ENCODE measurements at regions not wholly inside any gene's neighbourhood (a gene's known extent, or its start where the extent isn't known, plus 50 kb on each side); places are given as distances from the start of the nearest gene placed in this dataset.

DNA sequence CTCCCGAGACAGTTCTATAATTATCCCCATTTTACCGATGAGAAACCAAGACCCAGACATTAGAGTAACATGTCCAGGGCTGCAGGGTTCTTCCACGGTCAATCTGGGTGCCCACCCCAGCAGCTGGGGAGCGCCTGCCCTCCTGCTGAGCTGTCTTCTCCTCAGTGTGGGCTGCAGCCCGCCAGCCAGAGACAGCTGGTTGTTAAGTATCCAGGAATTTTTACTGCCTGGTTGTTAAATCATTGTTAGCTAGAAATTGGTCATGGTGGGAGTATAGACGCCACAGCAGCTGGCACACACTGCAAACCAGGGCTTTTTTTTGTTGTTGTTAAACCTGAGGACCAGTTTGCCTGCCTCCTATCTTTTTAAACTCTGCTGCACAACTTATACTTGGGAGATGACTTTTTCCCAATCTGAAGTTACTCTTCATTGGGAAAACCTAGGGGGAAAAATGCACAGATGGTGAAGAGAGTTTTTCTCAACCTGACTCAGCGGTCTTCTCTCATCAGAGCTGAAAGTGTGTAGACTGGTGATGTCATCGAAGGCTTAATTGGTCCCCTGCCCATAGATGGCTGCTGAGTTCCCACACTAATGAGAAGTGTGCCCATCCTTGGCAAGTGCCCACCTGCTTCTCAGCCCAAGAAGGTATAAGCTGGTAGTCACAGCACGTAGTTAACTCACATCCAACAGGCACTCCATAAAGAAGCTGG is 208.6 kb downstream of the DRD1 start:
- TF ChIP-seq, protein P1, sequence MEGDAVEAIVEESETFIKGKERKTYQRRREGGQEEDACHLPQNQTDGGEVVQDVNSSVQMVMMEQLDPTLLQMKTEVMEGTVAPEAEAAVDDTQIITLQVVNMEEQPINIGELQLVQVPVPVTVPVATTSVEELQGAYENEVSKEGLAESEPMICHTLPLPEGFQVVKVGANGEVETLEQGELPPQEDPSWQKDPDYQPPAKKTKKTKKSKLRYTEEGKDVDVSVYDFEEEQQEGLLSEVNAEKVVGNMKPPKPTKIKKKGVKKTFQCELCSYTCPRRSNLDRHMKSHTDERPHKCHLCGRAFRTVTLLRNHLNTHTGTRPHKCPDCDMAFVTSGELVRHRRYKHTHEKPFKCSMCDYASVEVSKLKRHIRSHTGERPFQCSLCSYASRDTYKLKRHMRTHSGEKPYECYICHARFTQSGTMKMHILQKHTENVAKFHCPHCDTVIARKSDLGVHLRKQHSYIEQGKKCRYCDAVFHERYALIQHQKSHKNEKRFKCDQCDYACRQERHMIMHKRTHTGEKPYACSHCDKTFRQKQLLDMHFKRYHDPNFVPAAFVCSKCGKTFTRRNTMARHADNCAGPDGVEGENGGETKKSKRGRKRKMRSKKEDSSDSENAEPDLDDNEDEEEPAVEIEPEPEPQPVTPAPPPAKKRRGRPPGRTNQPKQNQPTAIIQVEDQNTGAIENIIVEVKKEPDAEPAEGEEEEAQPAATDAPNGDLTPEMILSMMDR (IDR thresholded peaks at IDR 0.05), result no peak
- TF ChIP-seq POLR2A (IDR thresholded peaks at IDR 0.05), result no peak

Measured in lower leg skin (tissue), 3 donors.